Hippocampal formation (tissue), 2 donors: ENCODE measurements at regions not wholly inside any gene's neighbourhood (a gene's known extent, or its start where the extent isn't known, plus 50 kb on each side); places are given as distances from the start of the nearest gene placed in this dataset.
A peak's percentile ranks its signal among the peaks of the same experiment; 100 is the strongest.

ENCODE experiments used
- DNase-seq, 2 donors: peaks; one replicate each; lab custom pipeline; 2025; lab: John Stamatoyannopoulos, UW

GRCh38 chr15:77796046-77796729, 163.5 kb upstream of the LINGO1 start:
- DNase-seq: no peak

- no peak for DNase-seq
Measured at GRCh38 chr15:77795446-77795845, 162.7 kb upstream of the LINGO1 start.

DNA sequence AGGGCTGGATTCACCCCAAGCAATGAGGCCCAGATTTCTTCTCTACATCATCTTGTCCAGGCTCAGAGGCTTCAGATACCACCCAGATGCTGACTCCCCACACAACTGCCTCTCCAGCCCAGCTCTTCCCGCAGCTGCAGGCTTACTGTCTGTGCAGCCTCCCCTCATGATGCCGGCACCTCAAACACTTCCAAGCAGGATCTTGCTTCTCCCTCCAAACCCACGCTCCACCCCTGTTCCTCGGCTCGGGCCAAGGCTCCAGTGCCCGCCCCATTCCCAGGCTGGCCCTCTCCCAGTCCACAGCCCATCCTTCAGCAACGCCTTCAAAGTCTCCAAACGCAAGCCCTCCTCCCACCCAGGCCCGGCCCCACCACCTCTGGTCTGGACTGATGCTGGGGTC, 159.2 kb upstream of the LINGO1 start:
- no peak for DNase-seq

DNA sequence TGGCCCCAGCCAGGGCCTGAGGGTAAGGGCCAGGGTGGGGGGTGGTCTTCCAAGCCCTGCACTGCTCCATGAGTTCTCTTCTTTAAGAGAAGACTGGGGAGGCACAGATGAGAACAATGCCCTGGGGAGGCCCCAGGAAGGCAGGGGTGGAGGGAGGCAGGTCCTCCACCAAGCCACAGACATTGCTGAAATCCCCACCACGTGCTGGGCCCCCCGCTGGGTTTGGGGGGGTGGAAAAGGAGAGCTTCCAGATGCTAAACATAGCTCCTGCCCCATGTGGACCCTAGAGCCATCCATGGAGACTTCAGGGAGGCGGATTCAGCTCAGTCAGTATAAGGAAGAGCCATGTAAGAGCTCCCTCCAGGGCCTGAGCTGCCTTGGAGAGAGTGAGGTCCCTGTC, 157.8 kb upstream of the LINGO1 start:
- no peak for DNase-seq

- DNase-seq: no peak
Measured at GRCh38 chr15:77786956-77787355, 154.2 kb upstream of the LINGO1 start.

GRCh38 chr15:77786181-77786890, 153.6 kb upstream of the LINGO1 start:
- DNase-seq: no peak

DNA sequence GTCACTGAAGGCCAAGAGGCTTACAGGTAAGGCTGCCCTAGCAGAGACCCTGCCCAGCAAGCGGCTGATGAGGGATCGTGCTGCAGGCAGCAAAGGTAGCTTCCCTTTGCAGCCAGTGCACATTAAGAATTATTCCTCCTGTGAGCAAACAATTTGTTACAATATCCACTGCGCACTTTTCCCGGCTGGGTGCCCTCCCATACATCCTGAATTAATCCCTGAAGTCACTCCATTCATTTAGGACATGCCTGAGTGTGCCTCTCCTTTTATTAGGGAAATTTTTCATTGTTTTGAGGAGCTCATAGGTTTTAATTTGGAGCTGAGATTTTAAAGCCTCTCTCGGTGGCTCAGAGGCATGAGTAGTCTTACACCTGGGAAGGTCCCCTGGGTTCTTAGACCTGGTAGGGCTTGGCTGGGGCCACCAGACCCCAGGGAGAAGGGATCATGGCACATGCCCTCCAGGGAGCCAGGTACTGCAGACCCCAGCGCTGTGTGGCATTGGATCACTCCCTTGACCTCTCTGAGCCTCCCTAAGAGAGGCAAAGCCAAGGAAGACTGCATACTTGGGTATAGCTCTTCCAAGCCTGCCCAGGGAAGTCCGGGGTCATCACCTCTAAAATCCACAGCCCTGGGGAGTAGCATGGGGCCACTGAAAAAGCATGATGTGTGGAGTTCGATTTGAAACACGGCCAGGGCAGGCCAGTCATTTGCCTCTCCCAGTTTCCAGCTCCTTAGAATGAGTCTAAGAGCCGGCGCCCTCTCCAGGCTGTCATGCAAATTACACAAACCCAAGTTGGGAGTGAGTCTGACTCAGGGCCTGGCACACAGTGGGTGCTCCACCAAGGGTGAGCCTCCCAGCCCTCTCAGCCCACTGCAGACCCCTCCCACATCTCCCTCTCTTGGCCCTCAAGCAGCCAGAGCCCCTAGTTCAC, 151.9 kb upstream of the LINGO1 start:
- DNase-seq: no peak

GRCh38 chr15:77783636-77784035, 150.9 kb upstream of the LINGO1 start:
- no peak for DNase-seq

DNA sequence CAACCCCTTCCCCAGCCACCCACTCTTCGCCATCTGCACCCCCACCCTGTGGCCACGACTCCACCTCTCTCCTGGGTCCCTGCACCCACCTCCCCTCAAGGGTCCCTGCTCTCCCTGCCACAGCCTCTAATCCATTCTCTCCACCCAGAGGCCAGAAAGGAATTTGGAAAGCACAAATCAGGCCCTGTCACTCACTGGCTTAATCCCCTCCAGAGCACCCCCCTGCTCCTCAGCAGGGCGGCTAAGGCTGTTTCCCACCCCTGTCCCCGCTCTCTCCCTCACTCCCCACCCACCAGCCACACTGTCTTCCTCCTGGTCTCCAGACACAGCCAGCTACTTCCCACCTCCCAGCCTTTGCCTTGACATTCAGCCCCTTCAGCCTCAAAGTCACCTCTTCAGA, 150.0 kb upstream of the LINGO1 start:
- no peak for DNase-seq

DNA sequence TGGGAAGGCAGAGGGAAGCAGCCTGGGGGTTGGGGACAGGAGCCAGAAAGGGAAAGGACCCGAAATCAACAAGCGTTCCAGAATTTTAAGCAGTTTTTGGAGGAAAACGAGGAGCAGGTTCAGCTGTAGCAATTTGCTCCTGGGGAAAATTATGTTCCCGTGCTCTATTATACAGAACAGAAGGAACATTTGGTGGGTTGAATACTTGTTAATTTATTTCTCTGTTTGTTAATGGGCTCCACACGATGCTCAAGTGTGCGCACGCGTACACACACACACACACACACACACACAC, 149.2 kb upstream of the LINGO1 start:
- peak in 1 of 2 donors; percentile 15 for DNase-seq

- DNase-seq: no peak
Measured at GRCh38 chr15:77781151-77781945, 148.6 kb upstream of the LINGO1 start.

GRCh38 chr15:77778802-77779201, 146.1 kb upstream of the LINGO1 start:
- no peak for DNase-seq

- DNase-seq: no peak
Measured at GRCh38 chr15:77775837-77776236, 143.1 kb upstream of the LINGO1 start.

- DNase-seq: no peak
Measured at GRCh38 chr15:77775373-77775772, 142.7 kb upstream of the LINGO1 start.

DNA sequence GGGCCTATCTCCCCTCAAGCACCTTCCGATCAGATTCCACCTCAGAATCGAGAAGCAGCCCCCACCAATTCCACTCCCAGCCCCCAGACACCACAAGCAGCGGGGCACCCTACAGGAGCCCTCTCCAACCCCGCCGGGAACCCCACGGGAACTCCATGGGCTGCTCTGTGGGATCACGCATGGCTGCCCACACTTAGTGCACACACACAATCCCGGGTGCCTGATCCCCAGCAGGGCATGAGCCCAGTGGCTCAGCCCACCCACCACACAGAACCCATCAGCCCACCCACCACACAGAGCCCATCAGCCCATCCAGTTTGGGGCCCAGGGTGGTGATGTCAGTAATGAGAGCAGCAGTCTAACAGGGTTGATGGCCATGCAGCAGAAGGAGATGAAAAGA, 141.6 kb upstream of the LINGO1 start:
- no peak for DNase-seq

GRCh38 chr15:77773903-77774302, 141.2 kb upstream of the LINGO1 start:
- no peak for DNase-seq

- no peak for DNase-seq
Measured at GRCh38 chr15:77772641-77773402, 140.1 kb upstream of the LINGO1 start.

GRCh38 chr15:77771616-77772015, 138.9 kb upstream of the LINGO1 start:
- DNase-seq: no peak

DNA sequence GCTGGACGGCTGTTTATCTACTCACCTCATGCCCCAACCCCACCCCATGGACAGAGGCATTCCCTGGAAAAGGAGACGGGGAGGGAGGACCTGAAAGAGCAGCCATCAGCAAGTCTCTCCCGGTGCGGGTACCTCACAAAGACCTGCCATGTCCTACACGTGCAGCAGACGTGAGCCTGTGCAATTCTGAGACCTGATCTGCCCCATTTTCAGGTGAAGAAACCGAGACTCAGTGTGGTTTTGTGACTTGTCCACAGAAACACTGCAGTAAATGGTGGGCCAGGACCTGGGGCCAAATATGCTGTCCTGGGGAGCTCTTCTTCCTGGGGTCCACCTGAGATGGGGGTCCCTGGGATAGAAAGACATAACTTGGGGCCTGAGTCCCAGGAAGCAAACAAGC, 137.0 kb upstream of the LINGO1 start:
- DNase-seq: no peak

- DNase-seq: no peak
Measured at GRCh38 chr15:77768521-77769078, 135.9 kb upstream of the LINGO1 start.

DNA sequence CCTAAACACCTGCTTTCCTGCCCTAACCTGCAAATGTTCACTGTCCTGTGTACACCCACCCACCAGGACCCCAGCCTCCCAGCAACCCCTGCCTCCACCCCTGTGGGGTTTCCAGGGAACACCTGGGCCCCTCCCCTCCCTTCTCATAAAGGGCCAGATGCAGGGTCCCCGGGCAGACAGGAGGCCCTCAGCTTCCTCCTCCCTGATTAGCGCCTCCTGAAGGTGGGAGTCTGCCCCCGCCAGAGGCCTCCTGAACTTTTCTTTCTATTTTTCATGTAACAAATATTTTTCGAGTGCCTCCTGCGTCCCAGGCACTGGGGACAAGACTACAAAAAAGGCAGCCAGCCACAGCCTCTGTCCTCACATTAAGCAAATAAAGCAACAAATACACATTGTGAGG, 135.4 kb upstream of the LINGO1 start:
- DNase-seq: no peak
